H1 (cell line): ENCODE measurements at regions not wholly inside any gene's neighbourhood (a gene's known extent, or its start where the extent isn't known, plus 50 kb on each side); places are given as distances from the start of the nearest gene placed in this dataset.

Source experiments
- BACH1 ChIP-seq: IDR thresholded peaks from 2 replicates; pipeline ENCODE4 v1.6.1; 2012; ENCODE audit warnings: low read length, improper control_type of control experiment
- BCL11A ChIP-seq, 2 experiments: IDR thresholded peaks; one replicate each; pipeline ENCODE4 v1.6.1; 2011; ENCODE audit warnings: low read depth in 2 of 2, low read length in 2 of 2, mild to moderate bottlenecking in 2 of 2
- TAF1 ChIP-seq: IDR thresholded peaks from 2 replicates; pipeline ENCODE4 v1.6.1; 2011; ENCODE audit warnings: mild to moderate bottlenecking, low read depth, low read length
- TEAD4 ChIP-seq: IDR thresholded peaks from 2 replicates; pipeline ENCODE4 v1.6.1; 2012; ENCODE audit warnings: low read depth, low read length, inconsistent platforms, mixed read lengths
- YY1 ChIP-seq: IDR thresholded peaks from 2 replicates; pipeline ENCODE4 v1.6.1; 2011; ENCODE audit warnings: low read depth, mild to moderate bottlenecking, low read length

GRCh38 chr6:14364370-14364769 lies 246.8 kb downstream of the CD83 start (continued):
- TF ChIP-seq TEAD4: no peak
- no peak for TF ChIP-seq YY1
- no peak for TF ChIP-seq TAF1
- no peak for TF ChIP-seq BACH1
- TF ChIP-seq BCL11A (IDR thresholded peaks at IDR 0.05; ENCODE audit: low read depth in 2 of 2, low read length in 2 of 2): no peak
- TF ChIP-seq, all 59 proteins: peak for 0
